Astrocyte (in vitro differentiated cells and primary cell): ENCODE measurements at regions not wholly inside any gene's neighbourhood (a gene's known extent, or its start where the extent isn't known, plus 50 kb on each side); places are given as distances from the start of the nearest gene placed in this dataset.

Experiments used
- DNase-seq: peaks from one replicate; pipeline ENCODE4 v3.0.0-alpha.2; 2010; ENCODE audit warnings: low read depth
- FAIRE-seq: peaks from 2 replicates; lab custom pipeline; 2011; peaks lifted over from hg19 to GRCh38; lab: Jason Lieb, UNC
- H2AFZ ChIP-seq: 2 replicates; pipeline ENCODE4 v1.6.0; 2012; ENCODE audit warnings: low read depth, low read length, inconsistent platforms
- H3K27ac ChIP-seq: 2 replicates; pipeline ENCODE4 v1.5.1; 2011; ENCODE audit warnings: low read depth, low read length, inconsistent platforms
- H3K27me3 ChIP-seq: 2 replicates; pipeline ENCODE4 v1.6.0; 2011; ENCODE audit warnings: low read length, inconsistent platforms; ENCODE audit not compliant: insufficient read depth
- H3K36me3 ChIP-seq: 2 replicates; pipeline ENCODE4 v1.5.1; 2011; ENCODE audit warnings: low read length, inconsistent platforms; ENCODE audit not compliant: insufficient read depth
- H3K4me1 ChIP-seq: 2 replicates; pipeline ENCODE4 v1.5.1; 2011; ENCODE audit warnings: low read length, inconsistent platforms; ENCODE audit not compliant: insufficient read depth
- H3K4me2 ChIP-seq: 2 replicates; pipeline ENCODE4 v1.6.0; 2012; ENCODE audit warnings: low read length, inconsistent platforms
- H3K4me3 ChIP-seq: 2 replicates; pipeline ENCODE4 v1.5.1; 2011; ENCODE audit warnings: low read depth, mild to moderate bottlenecking, low read length, inconsistent platforms; ENCODE audit not compliant: insufficient read depth
- H3K79me2 ChIP-seq: 2 replicates; pipeline ENCODE4 v1.6.0; 2012; ENCODE audit warnings: mild to moderate bottlenecking, low read length, inconsistent platforms; ENCODE audit not compliant: insufficient read depth
- H3K9ac ChIP-seq: 2 replicates; pipeline ENCODE4 v1.6.0; 2012; ENCODE audit warnings: mild to moderate bottlenecking, low read length, inconsistent platforms
- H3K9me3 ChIP-seq: 2 replicates; pipeline ENCODE4 v1.5.1; 2012; ENCODE audit warnings: low read depth, mild to moderate bottlenecking, low read length, inconsistent platforms; ENCODE audit not compliant: insufficient read depth
- H4K20me1 ChIP-seq: 2 replicates; pipeline ENCODE4 v1.6.0; 2012; ENCODE audit warnings: low read length, inconsistent platforms; ENCODE audit not compliant: insufficient read depth
- H3K27ac Mint-ChIP-seq: one replicate; pipeline ENCODE4 v1.8.0; 2021; ENCODE audit warnings: mild to moderate bottlenecking, mixed read lengths; ENCODE audit not compliant: unreplicated experiment
- H3K27me3 Mint-ChIP-seq: one replicate; pipeline ENCODE4 v1.8.0; 2021; ENCODE audit warnings: low read depth, mixed read lengths; ENCODE audit not compliant: unreplicated experiment
- H3K36me3 Mint-ChIP-seq: one replicate; pipeline ENCODE4 v1.8.0; 2021; ENCODE audit warnings: low read depth, mixed read lengths; ENCODE audit not compliant: unreplicated experiment
- H3K4me1 Mint-ChIP-seq: one replicate; pipeline ENCODE4 v1.8.0; 2021; ENCODE audit warnings: low read depth, mixed read lengths; ENCODE audit not compliant: unreplicated experiment
- H3K4me3 Mint-ChIP-seq: one replicate; pipeline ENCODE4 v1.8.0; 2021; ENCODE audit warnings: mild to moderate bottlenecking, moderate library complexity, mixed read lengths; ENCODE audit not compliant: unreplicated experiment
- H3K9me3 Mint-ChIP-seq: one replicate; pipeline ENCODE4 v1.8.0; 2021; ENCODE audit warnings: mild to moderate bottlenecking, mixed read lengths; ENCODE audit not compliant: unreplicated experiment
- CTCF ChIP-seq: IDR thresholded peaks from 2 replicates; pipeline ENCODE4 v1.5.1; 2011; ENCODE audit warnings: low read depth, mild to moderate bottlenecking, inconsistent platforms, low read length, moderate library complexity; ENCODE audit not compliant: insufficient read depth
- EZH2 ChIP-seq: IDR thresholded peaks from 2 replicates; pipeline ENCODE4 v1.6.1; 2012; ENCODE audit warnings: mild to moderate bottlenecking, low read length, inconsistent platforms; ENCODE audit not compliant: insufficient read depth

- DNase-seq (no peak), FAIRE-seq (no peak)
- Mint-ChIP-seq H3K4me1 (no peaks in the 10 kb centered on the region), H3K9me3 (peaks cover 3% of the 10 kb centered on the region), H3K4me3 (no peak overlapping the region), H3K36me3 (no peaks in the 10 kb centered on the region), H3K27me3 (no peaks in the 10 kb centered on the region), H3K27ac (no peak overlapping the region)
- Histone ChIP-seq H3K4me3 (no peak overlapping the region), H3K36me3 (no peaks in the 10 kb centered on the region), H3K27ac (no peak overlapping the region), H4K20me1 (no peaks in the 10 kb centered on the region), H3K9me3 (no peaks in the 10 kb centered on the region), H3K4me2 (no peak overlapping the region), H3K27me3 (peaks cover 2% of the 10 kb centered on the region), H3K9ac (no peak overlapping the region), H3K4me1 (no peaks in the 10 kb centered on the region), H2AFZ (no peak overlapping the region), H3K79me2 (no peaks in the 10 kb centered on the region)
- TF ChIP-seq CTCF: no peak
Observed at GRCh38 chr18:72648481-72648960, 104.4 kb upstream of the CBLN2 start.

- Histone ChIP-seq H3K27me3 (peaks cover 2% of the 10 kb centered on the region), H3K9ac (no peak overlapping the region), H3K4me2 (no peak overlapping the region), H3K4me3 (no peak overlapping the region), H4K20me1 (no peaks in the 10 kb centered on the region), H2AFZ (no peak overlapping the region), H3K4me1 (no peaks in the 10 kb centered on the region), H3K27ac (no peak overlapping the region), H3K9me3 (no peaks in the 10 kb centered on the region), H3K79me2 (no peaks in the 10 kb centered on the region), H3K36me3 (no peaks in the 10 kb centered on the region)
- no peak for TF ChIP-seq CTCF
- TF ChIP-seq EZH2: no peak
- Mint-ChIP-seq H3K27ac (no peak overlapping the region), H3K36me3 (no peaks in the 10 kb centered on the region), H3K27me3 (no peaks in the 10 kb centered on the region), H3K4me3 (no peak overlapping the region), H3K9me3 (peaks cover 3% of the 10 kb centered on the region), H3K4me1 (no peaks in the 10 kb centered on the region)
- DNase-seq (no peak), FAIRE-seq (no peak)
Observed at GRCh38 chr18:72648079-72648478, 103.9 kb upstream of the CBLN2 start.

GRCh38 chr18:72640557-72640956, 96.4 kb upstream of the CBLN2 start:
- Histone ChIP-seq H3K4me1 (no peaks in the 10 kb centered on the region), H3K79me2 (no peaks in the 10 kb centered on the region), H3K9me3 (no peaks in the 10 kb centered on the region), H3K36me3 (no peaks in the 10 kb centered on the region), H3K4me3 (no peak overlapping the region), H3K27me3 (no peaks in the 10 kb centered on the region), H3K9ac (no peak overlapping the region), H4K20me1 (no peaks in the 10 kb centered on the region), H3K27ac (no peak overlapping the region), H3K4me2 (no peak overlapping the region), H2AFZ (no peak overlapping the region)
- H3K27me3 Mint-ChIP-seq: no peaks in the 10 kb centered on the region
- no peak for TF ChIP-seq CTCF
- no peak for TF ChIP-seq EZH2
- H3K9me3 Mint-ChIP-seq: peaks cover 5% of the 10 kb centered on the region
- H3K36me3 Mint-ChIP-seq: no peaks in the 10 kb centered on the region
- H3K4me3 Mint-ChIP-seq: no peak overlapping the region
- FAIRE-seq (no peak), DNase-seq (no peak)
- H3K27ac Mint-ChIP-seq: no peak overlapping the region
- H3K4me1 Mint-ChIP-seq: no peaks in the 10 kb centered on the region
